Activated naive CD4-positive, alpha-beta T cell (primary cell): ENCODE measurements at regions not wholly inside any gene's neighbourhood (a gene's known extent, or its start where the extent isn't known, plus 50 kb on each side); places are given as distances from the start of the nearest gene placed in this dataset.
"Not testable (repeated sequence)": the region's sequence is repeated elsewhere in the genome, so short reads cannot be mapped to it uniquely, and the experiment has no call there.

Experiments
- DNase-seq, 4 experiments: peaks; one replicate each; lab custom pipeline; 2025; lab: John Stamatoyannopoulos, UW

DNA sequence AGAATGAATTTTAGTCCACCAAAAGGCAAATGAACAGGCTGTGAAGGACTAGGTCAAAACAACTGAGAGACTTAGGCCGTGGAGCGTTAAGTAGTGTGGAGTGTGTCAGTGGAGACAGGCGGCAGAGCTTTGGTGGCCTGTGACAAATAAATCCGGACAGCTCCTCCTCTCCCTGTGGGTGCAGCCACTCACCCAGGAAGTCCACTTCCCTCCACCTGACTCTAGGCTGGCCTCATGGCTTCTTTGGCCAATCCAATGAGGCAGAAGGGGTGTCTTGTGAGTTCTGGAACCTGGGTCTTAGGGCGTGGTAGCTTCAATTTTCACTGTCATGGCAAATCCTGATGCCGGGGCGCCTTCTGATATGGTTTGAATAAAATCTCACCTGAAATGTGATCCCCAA lies 180.9 kb upstream of the C14orf180 start:
- no peak for DNase-seq

DNA sequence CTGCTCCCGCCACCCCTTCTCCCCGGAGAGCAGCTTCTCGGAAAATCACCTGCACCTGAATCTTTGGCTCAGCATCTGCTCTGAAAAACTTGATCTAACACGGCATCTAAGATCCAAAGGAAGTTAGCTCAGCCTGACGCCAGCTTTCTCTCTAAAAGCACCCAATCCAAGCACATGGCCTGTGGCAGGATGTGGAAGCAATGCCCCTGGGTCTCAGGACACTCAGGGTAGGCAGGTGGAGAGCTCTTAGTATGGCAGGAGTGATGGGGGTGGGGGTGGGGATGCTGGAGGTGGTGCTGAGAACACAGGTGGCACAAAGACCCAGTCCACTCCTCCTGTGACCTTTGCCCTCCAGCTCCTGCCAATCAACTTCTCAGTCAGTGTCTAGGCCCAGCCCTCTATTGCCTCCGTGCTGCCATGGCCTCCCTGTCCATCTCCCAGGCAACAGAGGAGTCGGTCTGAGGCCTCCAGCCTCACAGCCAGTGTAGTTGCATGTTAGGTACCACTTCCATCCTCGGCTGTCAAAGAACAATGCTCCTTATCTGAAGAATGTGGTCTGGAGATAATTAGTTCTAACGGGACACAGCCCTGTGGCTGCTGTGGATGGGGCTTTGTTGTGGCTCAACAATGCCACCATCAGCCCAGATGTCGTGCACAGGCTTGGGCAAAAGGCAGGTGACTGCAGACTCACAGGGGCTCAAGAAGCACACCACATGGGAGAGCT lies 180.0 kb upstream of the C14orf180 start:
- DNase-seq, result no peak

DNA sequence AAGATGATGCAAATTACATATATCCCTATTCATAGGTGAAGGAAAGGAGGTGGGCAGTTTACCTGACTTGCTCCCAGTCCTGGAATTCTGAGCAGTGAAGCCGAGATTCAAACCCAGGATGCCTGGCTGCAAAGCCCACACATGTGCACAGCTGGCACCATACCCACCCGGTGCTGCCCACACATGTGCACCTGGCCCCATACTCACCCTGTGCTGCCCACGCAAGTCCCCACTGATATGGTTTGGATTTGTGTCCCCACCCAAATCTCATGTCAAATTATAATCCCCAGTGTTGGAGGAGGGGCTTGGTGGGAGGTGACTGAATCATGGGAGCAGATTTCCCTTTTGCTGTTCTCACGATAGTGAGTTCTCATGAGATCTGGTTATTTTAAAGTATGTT lies 179.2 kb upstream of the C14orf180 start:
- DNase-seq, result no peak

- DNase-seq, result no peak
Measured at GRCh38 chr14:104401785-104402184, 177.8 kb upstream of the C14orf180 start.

GRCh38 chr14:104402303-104402702 lies 177.3 kb upstream of the C14orf180 start:
- DNase-seq, result not testable (repeated sequence)

DNA sequence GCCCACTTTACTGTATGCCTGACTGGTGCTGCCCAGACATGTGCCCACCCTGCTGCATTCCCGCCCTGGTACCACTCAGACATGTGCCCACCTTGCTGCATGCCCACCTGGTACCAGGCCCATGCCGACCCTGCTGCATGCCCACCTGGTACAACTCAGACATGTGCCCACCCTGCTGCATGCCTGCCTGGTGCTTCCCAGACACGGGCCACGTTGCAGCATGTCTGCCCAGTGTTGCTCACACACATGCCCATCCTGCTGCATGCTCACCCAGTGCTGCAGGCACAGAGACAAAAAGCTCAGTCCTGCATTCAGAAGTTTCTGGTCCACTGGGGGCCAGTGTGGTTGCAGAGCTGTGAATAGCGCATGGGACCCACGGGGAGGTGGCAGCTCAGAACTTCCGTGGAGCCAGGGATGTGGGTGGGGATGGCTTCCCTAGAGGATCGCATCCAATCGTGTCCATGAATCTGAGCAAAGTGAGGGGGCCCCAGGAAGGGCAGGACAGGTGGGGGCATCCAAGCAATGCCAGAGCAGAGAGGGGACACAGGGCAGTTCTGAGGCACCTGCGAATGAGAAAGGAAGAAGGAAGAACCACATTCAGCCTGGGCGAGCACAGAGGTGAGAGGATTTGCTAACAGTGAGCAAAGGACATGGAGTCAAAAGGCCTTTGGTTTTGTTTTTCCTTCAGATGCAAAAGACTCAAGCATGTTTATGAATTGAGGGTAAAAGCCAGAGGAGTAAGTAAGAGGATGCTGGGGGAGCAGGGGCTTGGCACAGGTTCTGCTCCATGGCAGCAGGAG lies 175.9 kb upstream of the C14orf180 start:
- DNase-seq, result no peak

GRCh38 chr14:104404922-104405321 lies 174.6 kb upstream of the C14orf180 start:
- no peak for DNase-seq

DNA sequence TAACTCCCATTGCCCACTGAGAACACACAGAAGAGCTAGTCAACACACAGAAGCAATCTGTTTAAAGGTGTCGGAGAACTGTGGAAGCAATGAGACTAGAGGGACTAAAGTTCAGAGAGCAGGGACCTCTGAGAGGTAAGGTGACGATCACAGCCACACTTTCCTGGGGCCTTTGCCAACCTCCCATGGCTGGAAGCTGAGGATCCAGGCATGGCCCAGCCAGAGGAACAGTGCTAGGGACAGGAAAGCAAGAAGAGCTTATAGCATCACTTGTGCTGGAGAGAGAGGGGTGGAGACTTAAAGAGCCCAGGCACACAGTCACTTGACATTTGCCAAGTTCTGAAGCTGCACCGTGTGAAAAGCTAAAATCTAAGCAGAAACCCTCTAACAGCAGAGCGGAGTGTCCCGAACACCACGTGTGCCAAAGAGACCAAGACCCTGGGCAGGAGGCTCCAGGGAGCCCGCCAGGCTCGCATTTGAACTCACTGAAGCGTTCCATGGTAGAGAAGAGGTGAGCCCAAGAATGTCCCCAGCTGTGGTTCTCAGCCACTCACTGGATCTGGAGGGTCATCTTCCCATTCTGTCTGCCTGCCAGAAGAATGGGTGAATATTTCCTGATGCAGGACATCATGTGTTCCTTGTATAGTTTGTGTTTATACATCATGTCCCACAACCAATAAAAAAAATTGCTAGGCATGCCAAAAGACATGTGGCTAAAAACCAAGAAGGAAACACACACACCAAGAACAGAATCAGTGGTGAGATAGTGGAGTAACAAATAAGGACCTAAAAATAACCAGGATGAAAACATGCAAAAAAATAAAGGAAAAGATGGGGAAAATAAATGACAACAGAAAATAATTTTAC lies 174.0 kb upstream of the C14orf180 start:
- no peak for DNase-seq

DNA sequence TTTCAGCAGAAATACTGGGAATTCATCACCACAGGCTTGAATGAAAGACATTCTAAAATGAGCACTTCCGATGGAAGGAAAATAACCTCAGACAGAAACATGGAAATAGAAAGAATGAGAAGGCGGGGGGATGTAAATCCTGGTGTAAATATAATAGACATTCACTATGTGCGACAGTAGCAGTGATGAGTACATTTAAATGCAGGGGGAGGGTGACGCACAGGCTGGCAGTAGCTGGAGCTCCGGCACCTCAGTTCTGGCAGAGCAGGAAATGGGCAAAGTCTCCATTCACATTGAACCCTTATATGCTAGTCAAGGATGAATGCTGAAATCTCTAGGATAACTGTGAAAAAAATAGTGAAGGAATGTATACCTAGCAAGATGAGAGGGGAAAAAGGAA lies 172.7 kb upstream of the C14orf180 start:
- no peak for DNase-seq

DNA sequence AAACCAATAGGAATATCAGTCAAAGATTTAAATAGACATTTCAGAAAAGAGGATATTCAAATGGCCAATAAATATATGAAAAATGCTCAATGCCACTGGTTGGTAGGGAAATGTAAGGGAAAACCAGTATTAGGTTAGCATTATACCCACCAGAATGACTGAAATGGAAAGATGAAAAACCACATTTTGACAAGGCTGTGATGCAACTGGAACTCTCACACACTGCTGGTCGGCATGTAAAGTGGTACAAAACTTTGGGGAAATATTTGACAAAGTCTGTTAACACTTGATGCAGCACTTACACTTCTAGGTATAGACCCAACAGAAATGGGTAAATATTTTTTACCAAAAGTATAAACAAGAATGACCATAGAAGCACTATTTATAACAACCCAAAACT lies 163.2 kb upstream of the C14orf180 start:
- no peak for DNase-seq

GRCh38 chr14:104419865-104420505 lies 159.6 kb upstream of the C14orf180 start:
- no peak for DNase-seq

GRCh38 chr14:104420523-104420922 lies 159.0 kb upstream of the C14orf180 start:
- not testable (repeated sequence) for DNase-seq

GRCh38 chr14:104420990-104421389 lies 158.6 kb upstream of the C14orf180 start:
- DNase-seq, result no peak

DNA sequence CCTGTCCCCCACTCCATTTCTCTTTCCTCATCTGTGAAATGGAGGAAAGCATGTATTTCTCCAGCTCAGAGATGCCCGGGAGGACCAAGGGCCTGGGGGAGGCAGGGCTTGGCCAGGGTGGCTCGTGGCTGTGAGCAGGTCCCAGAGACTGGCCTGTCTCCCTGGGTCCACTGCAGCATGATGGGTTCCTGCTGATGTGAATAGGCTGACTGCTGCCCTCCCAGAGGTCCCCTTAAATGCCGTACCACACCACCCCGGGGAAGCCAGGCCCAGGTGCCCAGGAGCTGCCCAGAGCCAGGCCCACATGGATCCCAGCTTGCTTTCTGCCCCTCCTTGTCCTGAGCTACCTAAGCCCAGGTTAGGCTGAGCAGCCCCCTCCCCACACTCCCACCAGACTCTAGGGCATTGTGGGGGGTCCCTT lies 158.2 kb upstream of the C14orf180 start:
- DNase-seq, result no peak

- DNase-seq, result no peak
Measured at GRCh38 chr14:104421892-104422828, 157.4 kb upstream of the C14orf180 start.

- DNase-seq, result no peak
Measured at GRCh38 chr14:104422837-104423681, 156.5 kb upstream of the C14orf180 start.

- no peak for DNase-seq
Measured at GRCh38 chr14:104423701-104424405, 155.7 kb upstream of the C14orf180 start.

- no peak for DNase-seq
Measured at GRCh38 chr14:104424406-104425072, 155.0 kb upstream of the C14orf180 start.
